NCI-H1092 treated with DMSO at 0.1 percent for 48 hours (cell line): ENCODE measurements at regions not wholly inside any gene's neighbourhood (a gene's known extent, or its start where the extent isn't known, plus 50 kb on each side); places are given as distances from the start of the nearest gene placed in this dataset.

ENCODE experiments used
- DNase-seq: peaks from one replicate; lab custom pipeline; 2025; lab: John Stamatoyannopoulos, UW

DNA sequence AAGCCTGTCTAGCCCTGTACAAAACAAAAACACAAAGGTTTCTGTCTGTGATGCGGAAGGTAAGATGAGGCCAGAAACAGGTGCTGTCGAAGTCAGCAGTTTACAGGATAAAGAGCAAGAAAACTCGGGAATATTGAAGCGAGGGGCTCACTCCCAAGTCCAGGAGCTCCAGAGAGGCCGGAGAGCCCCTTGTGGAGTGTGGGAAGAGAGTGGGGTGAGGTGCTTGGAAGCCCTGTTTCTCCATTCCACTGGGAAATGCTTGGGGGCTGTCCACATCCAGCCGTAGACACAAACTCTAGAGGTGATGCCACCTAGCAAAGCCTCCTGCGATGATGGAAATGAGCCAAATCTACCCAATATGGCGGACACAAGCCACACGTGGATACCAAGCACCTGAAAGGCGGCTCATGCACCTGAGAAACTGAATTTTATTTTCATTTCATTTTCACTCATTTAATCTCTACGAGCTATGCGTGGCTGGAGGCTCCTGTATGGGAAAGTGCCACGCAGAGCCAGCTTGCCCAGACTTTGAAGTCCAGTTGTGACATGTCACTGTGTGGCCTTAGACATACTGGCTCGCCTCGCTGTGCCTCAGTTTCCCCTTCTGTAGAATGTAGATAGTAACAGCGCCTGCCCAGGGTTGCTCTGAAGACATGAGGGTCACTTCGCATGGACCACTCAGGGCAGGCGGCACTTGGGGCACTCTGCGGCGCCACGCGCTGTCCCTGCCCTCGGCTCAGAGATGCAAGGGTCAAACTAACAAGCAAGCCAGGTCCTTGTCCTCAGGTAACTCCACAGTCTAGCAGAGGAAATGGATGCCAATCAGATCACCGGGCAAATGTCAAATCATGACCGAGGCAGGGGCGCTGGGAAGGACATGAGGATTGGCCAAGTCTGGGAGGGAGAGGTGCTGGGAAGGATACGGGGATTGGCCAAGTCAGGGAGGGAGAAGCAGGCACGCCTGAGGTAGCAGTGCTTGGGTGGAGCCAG is 684.7 kb downstream of the TBC1D22A start:
- DNase-seq = no peak

DNA sequence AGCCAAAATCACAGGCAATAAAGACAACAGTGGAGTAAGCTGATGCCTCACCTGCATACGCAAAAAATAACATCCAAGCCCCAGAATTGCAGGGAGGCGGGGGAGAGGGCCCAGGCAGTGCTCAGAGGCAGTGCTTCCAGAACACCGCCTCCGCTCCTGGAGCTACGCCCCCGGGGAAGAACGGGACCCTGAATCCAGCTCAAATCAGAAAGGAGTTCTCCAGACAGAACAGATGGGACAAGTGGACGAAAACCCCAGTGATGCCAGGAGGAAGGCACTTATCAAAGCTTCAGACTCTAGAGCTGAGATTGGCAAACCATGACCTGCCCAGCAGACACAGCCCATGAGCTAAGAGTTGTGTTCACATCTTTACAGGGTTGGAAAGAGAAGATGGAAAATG is 683.9 kb downstream of the TBC1D22A start:
- no peak for DNase-seq

DNA sequence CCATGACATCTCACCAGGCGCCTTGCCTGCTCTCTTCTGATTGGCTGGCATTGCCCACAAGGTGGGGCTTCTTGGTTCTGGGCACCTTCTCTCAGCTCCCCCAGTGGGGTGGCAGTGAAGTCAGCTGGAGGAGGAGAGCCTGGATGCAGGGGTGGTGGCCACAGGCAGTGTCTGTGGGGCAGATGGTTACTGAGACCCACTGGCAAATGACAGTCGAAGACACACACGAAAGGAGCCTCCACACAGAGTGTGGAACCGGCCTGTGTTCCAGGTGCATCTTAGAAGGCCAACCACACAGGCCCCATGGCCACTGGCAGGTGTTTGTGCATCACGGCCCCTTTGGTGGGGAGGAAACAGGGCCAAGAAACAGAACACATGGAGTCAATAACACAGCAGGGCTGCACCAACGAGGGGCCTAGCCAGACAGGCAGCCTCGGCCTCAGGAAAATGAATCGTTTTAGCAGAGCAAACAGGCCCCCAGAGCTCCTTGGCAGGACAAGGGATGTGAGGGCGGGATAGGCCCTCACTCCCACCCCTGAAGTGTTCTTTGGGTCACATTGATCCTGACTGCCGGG is 683.4 kb downstream of the TBC1D22A start:
- no peak for DNase-seq

DNA sequence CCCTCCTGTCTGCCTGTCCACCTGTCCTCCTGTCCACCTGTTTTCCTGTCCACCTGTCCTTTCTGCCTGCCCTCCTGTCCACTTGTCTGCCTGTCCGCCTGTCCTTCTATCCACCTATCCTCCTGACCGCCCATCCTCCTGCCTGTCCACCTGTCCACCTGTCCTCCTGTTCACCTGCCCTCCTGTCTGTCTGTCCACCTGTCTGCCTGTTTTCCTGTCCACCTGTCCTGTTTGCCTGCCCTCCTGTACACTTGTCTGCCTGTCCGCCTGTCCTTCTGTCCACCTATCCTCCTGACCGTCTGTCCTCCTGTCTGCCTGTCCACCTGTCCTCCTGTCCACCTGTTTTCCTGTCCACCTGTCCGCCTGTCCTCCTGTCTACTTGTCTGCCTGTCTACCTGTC is 682.8 kb downstream of the TBC1D22A start:
- no peak for DNase-seq

DNA sequence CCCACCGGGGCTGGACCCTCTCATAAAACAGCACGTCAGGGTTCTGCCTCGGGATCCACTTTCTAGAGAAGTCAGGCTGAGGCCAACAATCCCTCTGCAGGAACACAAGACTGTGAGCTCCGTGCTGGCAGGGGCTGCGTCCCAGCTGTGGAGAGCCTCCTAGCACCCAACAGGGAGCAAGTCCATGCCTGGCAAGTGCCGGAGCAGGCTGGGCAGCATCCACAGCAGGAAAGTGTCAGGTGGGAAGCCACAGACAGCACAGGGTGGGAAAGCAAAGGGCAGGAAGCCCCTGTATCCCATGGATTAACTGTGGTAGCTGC is 682.3 kb downstream of the TBC1D22A start:
- no peak for DNase-seq

DNA sequence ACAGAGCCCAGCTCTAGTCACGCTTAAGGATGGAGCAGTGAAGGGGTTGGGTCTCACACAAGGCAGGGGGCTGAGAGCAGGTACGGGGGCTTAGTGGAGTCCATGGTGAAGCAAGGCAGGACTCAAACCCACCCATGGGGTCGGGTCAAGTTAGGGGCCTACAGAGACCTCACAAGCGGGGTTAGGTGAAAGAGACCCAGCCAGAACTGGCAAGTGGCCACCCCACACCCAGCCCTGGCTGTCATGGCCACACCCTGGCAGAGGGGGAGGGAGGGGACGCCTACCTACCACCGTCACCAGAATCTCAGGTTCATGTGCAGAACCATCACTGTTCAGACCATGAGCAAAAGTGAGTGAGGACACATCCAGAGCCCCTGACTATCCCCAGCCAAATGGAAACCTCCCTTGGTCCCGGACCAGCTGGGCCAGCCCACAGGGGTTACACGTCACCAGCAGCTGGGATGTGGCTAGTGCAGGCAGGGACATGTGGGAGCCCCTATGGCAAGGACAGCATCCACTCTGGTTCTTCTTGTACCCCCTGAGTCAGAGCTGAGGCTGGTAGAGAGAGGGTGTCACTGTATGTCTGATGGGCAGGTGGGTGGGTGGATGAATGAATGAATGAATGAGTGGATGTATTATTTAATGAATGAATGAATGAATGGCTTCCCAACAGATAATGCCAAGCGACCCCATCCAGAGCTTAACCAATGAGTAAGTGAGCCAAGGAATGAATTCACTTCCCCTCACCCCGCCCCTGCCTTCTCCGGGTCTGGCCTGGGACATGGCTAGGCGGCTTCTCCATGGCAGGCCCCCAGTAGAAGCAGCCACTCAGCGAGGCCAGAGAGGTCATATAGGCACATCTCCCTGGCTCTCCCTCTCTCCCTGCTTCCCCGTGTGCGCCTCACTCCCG is 681.6 kb downstream of the TBC1D22A start:
- no peak for DNase-seq

DNA sequence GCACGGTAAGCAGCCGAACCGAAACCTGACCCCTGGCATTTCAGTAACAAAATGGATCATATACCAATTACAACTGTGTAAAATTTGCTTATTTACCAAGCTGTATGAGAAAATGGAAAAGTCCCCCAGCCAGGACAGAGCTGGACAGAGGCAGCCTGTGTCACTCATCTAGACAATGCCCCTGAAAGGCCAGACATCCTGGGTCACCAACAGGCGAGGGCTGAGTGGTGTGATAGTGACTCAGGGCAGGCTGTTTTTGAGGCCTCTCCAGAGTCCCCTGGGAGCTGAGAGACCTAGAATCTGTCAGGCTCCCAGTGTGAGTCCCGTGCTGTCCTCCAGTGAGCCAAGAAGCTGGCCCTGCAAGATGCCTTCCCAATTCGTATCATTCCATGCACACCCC is 680.4 kb downstream of the TBC1D22A start:
- DNase-seq = no peak

DNA sequence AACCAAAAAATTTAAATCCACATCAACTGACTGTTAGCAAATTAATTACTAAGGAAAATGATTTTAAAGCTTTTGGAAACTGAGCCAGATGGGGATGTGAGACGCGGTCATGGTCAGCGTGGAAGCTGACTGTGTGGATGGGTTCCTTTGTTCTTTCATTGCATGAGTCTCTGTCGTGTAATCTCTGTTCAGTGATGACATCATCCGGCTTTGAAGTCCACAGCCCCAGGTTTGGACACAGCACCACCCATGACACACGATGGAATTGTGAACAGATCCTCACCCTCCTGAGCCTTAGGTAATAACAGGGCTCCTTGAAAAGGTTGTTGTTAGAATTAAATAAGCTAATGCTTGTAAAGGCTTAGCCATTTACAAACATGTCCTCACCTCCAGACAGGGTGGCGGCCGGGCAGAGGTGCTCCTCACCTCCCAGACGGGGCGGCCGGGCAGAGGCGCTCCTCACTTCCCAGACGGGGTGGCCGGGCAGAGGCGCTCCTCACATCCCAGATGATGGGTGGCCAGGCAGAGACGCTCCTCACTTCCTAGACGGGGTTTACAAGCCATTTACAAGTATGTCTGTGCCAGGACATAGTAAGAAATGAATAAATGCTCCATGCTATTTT is 677.3 kb downstream of the TBC1D22A start:
- DNase-seq = no peak

DNA sequence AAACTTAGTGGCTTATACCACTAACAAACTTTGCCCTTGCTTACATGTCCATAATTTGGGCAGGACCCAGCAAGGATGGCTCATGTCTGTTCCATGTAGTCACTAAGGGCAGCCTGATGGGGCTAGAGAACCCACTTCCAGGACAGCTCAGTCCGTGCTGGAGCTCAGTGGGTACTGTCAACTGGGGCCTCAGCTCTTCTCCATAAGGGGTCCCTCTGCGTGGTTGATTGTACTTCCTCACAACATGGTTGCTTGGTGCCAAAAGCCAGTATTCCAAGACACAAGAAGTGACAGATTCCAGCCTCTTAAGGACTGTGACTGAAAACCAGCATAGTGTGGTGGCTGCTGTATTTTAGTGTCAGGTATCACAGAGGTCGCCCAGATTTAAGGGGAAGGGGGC is 675.2 kb downstream of the TBC1D22A start:
- no peak for DNase-seq

DNA sequence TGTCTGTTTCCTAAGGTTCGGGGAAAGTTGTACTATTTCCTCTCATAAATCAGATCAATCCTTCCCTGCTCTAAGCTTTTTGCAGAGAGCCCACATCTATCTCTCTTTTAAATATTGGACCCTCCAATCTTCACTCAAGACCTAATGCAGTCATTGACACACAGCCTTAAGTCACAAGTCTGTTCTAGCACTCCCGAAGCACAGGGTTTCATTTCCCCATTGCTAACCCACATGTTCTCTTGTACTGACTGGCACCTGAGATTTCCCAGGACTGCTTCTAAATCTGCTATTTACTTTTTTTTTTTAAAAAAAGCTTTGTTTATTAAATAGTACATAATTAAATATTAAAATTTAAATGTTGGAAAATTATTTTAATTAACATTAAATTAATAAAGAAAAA is 674.7 kb downstream of the TBC1D22A start:
- no peak for DNase-seq

DNA sequence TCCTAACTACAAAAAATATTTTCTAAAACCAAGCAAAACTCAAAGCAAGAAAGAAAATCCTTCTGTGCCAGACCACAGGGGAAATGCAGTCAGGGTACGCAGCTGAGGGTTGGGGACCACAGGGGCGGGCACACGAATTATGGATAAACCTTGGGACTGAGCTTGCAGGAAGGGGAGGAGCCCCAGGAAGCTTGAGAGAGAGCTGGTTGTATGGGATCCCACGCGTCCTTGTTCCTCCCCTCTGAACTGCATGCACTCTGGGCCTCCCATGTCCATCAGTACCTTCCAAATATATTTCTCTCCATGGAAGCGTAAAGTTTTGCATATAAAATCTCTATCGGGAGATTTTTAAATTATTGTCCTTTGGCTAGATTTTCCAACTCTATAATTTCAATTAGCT is 673.4 kb downstream of the TBC1D22A start:
- no peak for DNase-seq

DNA sequence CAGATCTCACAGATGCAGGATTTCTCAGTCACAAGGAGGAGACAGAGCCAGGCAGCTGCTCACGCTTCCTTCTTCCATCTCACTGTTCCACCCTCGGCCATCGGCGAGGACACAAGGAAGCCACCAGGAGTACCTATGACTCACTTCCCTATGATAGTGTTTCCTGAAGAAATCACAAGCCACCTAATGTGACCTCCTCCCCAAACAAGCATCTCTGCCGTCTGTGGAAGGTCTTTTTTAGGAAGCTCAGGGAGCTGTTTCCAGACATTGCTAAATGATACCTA is 672.7 kb downstream of the TBC1D22A start:
- DNase-seq = no peak

DNA sequence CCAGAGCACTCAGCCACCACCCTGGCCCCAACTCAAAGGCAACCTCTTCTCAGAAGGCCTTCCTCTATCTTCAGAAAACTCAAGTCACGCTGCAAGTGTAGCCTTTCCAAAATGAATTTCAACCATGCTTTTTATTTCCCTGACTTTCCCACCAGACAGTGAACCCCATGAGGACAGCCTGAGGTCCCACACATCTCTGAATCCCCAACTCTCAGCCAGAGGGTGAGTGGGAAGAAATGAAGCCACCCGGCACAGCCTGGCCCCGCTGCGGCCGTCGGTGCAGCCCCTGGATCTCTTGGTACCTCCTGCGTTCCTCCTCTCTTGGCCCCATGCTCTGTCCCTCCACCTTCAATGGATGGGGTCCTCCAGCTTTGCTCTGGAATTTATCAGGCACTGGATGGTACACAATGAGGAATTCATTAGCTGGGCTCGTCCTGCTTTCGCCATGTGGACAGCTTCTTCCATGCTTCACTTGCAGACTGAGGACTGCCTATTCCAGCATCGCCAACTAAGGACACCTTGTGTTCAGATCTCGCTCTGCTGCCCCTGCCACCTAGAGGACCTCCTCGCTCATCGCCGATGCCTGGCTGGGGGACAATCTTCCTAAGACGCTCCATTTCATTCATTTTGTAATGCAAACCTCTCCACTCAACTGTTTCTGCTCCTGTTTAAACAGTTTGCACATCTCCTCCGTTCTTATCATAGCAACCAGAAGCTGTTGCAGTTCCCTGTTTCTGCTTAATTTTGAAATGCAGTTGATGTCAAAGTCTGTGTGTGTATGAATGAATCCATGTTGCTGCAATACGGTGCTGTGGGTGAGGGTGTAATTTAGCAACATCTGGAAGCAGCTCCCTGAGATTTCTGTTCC is 672.1 kb downstream of the TBC1D22A start:
- DNase-seq = no peak

DNA sequence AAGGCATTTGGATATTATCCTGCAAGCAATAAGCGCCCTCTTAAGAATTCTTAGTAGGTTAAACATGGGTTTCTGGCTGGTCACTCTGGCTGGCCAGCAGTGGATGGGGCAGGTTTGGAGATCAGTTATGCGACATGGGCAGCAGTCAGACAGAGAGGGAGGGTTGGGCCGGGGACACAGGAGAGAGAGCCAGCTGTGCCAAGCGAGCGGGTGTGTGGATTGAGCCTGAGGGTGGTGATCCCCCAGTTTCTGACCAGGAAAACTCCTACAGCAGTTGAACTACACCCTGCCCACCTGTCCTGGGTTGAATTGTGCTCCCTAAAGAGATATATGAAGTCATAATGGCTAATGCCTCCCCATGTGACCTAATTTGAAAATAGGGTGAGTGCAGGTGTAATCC is 671.2 kb downstream of the TBC1D22A start:
- no peak for DNase-seq

DNA sequence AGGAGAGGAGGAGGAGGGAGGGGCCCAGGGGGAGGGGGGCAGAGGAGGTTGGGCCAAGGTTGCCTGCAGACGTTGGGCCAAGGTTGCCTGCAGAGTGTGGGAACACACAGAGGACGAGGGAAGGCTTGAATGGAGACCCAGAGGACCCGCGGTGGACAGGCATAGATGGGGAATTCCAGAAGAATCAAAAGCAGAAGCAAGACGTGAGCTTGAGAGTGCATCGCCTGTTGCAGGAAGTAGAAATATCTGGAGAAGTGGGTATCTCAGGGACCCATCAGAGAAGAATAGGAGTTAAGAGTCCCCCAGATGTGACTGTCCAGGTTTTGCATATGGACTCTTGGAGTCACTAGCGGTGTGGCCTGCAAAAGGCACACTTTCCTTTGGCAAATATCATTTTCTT is 670.2 kb downstream of the TBC1D22A start:
- DNase-seq = no peak

DNA sequence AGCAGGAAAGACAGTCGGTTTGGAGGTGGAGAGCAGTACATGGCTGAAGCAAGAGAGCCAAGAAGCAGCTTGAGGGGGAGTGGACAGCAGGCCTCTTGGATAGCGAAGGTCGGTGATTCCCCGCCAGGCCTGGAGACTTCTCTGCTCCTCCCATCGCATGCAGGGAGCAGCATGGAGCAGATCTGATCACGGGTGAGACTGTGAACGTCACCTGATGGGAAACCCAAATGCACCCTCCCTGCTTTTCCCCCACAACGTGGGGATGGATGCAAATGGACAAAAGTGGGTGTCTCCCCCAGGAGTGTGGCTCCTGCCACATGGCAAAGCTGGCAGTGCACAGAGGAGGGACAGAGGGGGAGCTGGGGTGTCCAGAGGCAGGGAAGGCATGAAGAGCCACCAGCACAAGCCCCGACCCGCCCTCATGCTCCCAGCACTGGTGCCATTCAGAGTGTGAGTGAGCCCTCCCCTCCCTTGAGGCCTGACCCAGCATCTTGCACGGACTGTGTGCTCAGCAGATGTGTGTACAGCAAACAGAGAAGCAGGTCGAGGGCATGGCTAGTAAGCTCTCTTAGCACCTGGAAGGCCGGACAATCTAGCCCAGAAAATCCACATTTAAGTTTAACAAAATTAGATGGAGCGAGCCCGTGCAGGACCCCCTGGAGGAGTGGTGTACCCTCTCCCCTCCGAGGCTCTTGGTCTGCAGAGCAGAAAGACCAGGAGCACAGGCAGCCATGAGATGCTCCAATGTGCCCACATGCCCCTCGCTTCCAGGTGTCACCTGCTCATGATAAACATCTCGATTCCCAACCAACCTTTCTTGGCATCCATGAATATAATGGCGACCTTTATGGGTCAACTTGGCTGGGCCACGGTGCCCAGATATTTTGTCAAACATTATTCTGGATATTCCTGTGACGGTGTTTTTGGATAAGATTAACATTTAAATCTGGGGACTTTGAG is 661.7 kb downstream of the TBC1D22A start:
- no peak for DNase-seq

DNA sequence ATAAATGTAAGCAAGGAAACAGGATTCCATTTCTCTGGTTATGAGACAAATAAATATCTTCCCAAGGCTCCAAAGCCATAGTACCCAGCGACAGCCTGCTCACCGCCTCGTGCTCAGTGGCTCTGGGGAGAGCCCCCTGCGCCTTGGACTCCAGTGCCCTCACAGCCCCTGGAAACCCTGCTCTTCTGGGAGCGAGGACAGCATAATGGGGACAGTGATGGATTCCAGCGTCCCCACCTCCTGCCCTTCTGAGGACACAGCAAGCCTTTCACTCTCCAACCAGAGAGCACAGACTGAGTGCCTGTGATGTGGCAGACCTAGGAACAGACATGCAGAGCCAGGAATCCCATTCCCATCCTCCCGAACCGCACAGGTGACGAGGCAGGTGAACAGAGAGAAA is 660.8 kb downstream of the TBC1D22A start:
- DNase-seq = no peak

DNA sequence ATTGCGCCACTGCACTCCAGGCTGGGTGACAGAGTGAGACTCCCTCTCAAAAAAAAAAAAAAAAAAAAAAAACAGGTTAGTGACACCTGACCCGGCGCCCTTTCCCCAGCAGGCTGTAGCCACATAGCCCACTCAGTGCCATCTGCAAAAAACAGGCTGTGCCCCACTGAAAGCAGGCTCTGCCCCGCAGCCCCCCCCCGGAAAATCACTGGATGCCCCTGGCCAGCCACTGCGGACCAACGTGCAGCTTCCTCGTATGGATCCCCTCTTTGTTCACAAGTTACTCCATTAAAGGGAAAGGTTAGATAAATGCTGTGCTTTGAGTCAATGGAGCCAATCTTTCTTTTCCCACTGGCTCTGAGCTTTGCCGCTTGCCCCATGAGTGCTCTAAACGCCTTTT is 660.3 kb downstream of the TBC1D22A start:
- no peak for DNase-seq

DNA sequence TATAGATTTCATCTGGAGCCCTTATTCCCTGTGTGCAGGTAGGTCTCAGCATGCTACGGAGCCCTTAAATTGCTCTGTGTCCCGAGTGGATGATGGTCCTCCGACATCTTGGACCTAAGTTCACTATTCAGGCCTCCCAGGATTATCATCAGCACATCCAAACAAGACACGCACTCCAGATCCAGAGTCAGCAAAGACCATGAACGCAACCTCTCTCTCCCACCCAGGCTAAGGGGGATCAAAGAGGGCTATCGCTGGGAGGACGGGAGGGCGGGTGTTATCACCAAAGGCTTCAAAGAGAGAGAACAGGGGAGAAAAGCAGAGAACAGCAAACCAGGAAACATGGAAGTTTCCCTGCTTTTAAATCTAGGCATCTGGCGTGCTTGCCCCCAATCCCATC is 659.4 kb downstream of the TBC1D22A start:
- DNase-seq = no peak

DNA sequence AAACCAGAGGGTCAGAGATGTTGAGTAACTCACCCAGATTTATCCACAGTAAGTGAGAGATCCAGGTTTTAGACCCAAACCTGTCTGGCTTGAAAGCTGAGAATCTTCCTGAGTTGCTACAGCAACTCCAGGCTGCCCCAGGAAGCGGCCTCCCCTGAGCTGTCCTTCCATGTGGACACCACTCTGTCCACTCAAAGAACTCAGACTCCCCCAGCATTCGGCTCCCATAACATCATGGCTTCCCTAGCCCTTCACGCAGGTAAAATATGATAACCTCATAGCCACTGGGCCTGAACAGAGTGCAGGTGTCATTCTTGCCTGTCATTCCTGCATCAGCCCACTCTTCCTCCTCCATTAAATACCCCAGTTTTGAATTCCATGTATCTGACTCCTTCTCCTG is 657.8 kb downstream of the TBC1D22A start:
- DNase-seq = no peak
